Upper lobe of left lung (tissue), 6 donors: ENCODE measurements at regions not wholly inside any gene's neighbourhood (a gene's known extent, or its start where the extent isn't known, plus 50 kb on each side); places are given as distances from the start of the nearest gene placed in this dataset.

ENCODE experiments used
- ATAC-seq, 2 donors: fragments of 200-7000 bp; cut with Tn5 transposase; one replicate each; pipeline ENCODE4 v1.9.1; 2022; ENCODE audit warnings: mild to moderate bottlenecking in 2 of 2, moderate library complexity in 2 of 2; ENCODE audit not compliant: low FRiP score in 2 of 2
- DNase-seq, 2 donors: peaks; one replicate each; pipeline ENCODE4 v3.0.0-alpha.2; 2019 to 2020
- H3K27ac ChIP-seq, 4 donors: fragments of 200-600 bp; sonication (generic); one replicate each; pipeline ENCODE4 v1.5.1; 2016 to 2019
- H3K27me3 ChIP-seq, 4 donors: fragments of 200-600 bp; sonication (generic); one replicate each; pipeline ENCODE4 v1.5.1; 2017 to 2019
- H3K36me3 ChIP-seq, 4 donors: fragments of 200-600 bp; sonication (generic); one replicate each; pipeline ENCODE4 v1.5.1; 2016 to 2019
- H3K4me1 ChIP-seq, 4 donors: fragments of 200-600 bp; sonication (generic); one replicate each; pipeline ENCODE4 v1.5.1; 2018 to 2019
- H3K4me3 ChIP-seq, 4 donors: fragments of 200-600 bp; sonication (generic); one replicate each; pipeline ENCODE4 v1.5.1; 2017 to 2019; ENCODE audit warnings: mild to moderate bottlenecking in 2 of 4, moderate library complexity in 1 of 4
- H3K9me3 ChIP-seq, 4 donors: fragments of 200-600 bp; sonication (generic); one replicate each; pipeline ENCODE4 v1.5.1; 2018 to 2019
- CTCF ChIP-seq, 6 experiments: fragments of 450-650 bp in 4 of 6; fragments of 200-600 bp in 2 of 6; sonication (generic) in 2 of 6; IDR thresholded peaks; one replicate each; pipeline ENCODE4 v1.5.1; 2016 to 2019; ENCODE audit warnings: antibody characterized with exemption in 6 of 6
- EP300 ChIP-seq, 4 donors: sonication (generic); formaldehyde crosslinking; IDR thresholded peaks; one replicate each; pipeline ENCODE4 v1.5.1; 2017; ENCODE audit warnings: antibody characterized with exemption in 4 of 4, control low read depth in 2 of 4
- POLR2A ChIP-seq, 4 donors: fragments of 450-650 bp; IDR thresholded peaks; one replicate each; pipeline ENCODE4 v1.5.1; 2016 to 2017; ENCODE audit warnings: antibody characterized with exemption in 4 of 4, mild to moderate bottlenecking in 2 of 4
- POLR2AphosphoS5 ChIP-seq, 2 donors: sonication (generic); formaldehyde crosslinking; IDR thresholded peaks; one replicate each; pipeline ENCODE4 v1.5.1; 2017; ENCODE audit warnings: antibody characterized with exemption in 2 of 2
- WGBS, 2 donors: methylation state at CpG; one replicate each; pipeline ENCODE4 v1.1.5; 2017 to 2018; 5-methylcytosine and 5-hydroxymethylcytosine counted together
- donor health status: DM: no; HTN: no; CAD: no; lungs with moderate emphysema.
- donor health status: DM: no; HTN: yes; CAD: no; lungs with severe emphysema.

DNA sequence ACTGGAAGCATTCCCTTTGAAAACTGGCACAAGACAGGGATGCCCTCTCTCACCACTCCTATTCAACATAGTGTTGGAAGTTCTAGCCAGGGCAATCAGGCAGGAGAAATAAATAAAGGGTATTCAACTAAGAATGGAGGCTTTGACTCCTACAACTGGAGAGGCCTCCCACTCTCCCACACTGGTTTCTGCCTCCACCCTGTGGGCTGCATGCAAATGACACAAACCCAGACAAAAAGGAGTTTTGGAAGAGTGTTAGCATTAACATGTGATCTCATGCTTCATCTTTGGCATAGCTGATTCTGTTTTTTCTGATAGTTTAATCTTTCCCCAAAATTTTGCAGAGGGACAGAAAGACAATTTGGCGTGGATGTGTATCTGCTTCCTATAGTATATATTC lies 80.8 kb upstream of the IQCM start:
- Histone ChIP-seq H3K9me3 (no peaks in the 10 kb centered on the region), H3K27ac (no peak overlapping the region), H3K4me3 (no peak overlapping the region), H3K4me1 (no peaks in the 10 kb centered on the region), H3K27me3 (no peaks in the 10 kb centered on the region), H3K36me3 (no peaks in the 10 kb centered on the region)
- DNase-seq (no peak), ATAC-seq (no peak)
- TF ChIP-seq CTCF (IDR thresholded peaks at IDR 0.05) (peak in 2 of 6 experiments; percentile 13 to 26), EP300 (IDR thresholded peaks at IDR 0.05) (no peak), POLR2AphosphoS5 (IDR thresholded peaks at IDR 0.05) (no peak), POLR2A (IDR thresholded peaks at IDR 0.05) (no peak)
- 77 to 86% methylated on average over 1 of the region's 1 CpG for whole genome bisulfite sequencing, 2 donors

DNA sequence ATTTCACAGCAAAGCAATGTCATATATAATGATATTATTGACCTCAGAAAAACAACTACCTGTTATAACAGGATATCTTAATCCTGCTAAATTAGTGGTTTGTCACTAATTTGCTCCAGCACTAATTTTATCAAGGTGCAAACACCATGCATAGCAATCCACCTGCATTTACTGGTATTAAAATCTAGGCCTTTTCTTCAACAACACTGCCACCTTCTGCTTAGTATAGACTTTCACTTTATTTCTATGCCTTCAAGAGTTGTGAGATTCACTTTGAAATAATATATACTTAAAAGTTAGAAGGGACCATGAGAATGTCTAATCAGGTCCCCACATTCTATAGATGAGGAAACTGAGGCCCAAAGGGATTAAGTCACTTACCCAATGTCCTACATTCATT lies 82.1 kb upstream of the IQCM start:
- H3K4me3 ChIP-seq, result no peak overlapping the region
- H3K27me3 ChIP-seq, result no peaks in the 10 kb centered on the region
- no peak overlapping the region for H3K27ac ChIP-seq
- DNase-seq (no peak), ATAC-seq (peak in 1 of 2 donors; percentile 48)
- no peak for TF ChIP-seq POLR2A (IDR thresholded peaks at IDR 0.05)
- peak in 3 of 6 experiments; percentile 17 to 31 (median 23) for TF ChIP-seq CTCF (IDR thresholded peaks at IDR 0.05)
- no peaks in the 10 kb centered on the region for H3K9me3 ChIP-seq
- no peaks in the 10 kb centered on the region for H3K4me1 ChIP-seq
- H3K36me3 ChIP-seq, result no peaks in the 10 kb centered on the region

GRCh38 chr4:149901128-149901527 lies 85.5 kb upstream of the IQCM start:
- no peak for DNase-seq
- no peak for ATAC-seq
- Histone ChIP-seq H3K4me1 (no peaks in the 10 kb centered on the region), H3K36me3 (no peaks in the 10 kb centered on the region), H3K9me3 (no peaks in the 10 kb centered on the region), H3K27me3 (no peaks in the 10 kb centered on the region), H3K4me3 (no peak overlapping the region), H3K27ac (no peak overlapping the region)
- WGBS, 2 donors, result 78 to 83% methylated on average over 5 of the region's 5 CpGs
- TF ChIP-seq EP300 (IDR thresholded peaks at IDR 0.05) (no peak), CTCF (IDR thresholded peaks at IDR 0.05) (no peak), POLR2AphosphoS5 (IDR thresholded peaks at IDR 0.05) (no peak), POLR2A (IDR thresholded peaks at IDR 0.05) (no peak)

GRCh38 chr4:149902242-149902641 lies 86.6 kb upstream of the IQCM start:
- 75 to 88% methylated on average over 2 of the region's 2 CpGs for WGBS, 2 donors

More at GRCh38 chr4:149902242-149902641, 86.6 kb upstream of the IQCM start:
- no peaks in the 10 kb centered on the region for H3K4me1 ChIP-seq
- no peak for TF ChIP-seq POLR2AphosphoS5 (IDR thresholded peaks at IDR 0.05)
- TF ChIP-seq CTCF (IDR thresholded peaks at IDR 0.05), result no peak
- TF ChIP-seq EP300 (IDR thresholded peaks at IDR 0.05), result no peak
- no peak for TF ChIP-seq POLR2A (IDR thresholded peaks at IDR 0.05)
- no peaks in the 10 kb centered on the region for H3K9me3 ChIP-seq
- no peak overlapping the region for H3K4me3 ChIP-seq
- no peak overlapping the region for H3K27ac ChIP-seq
- DNase-seq (no peak), ATAC-seq (no peak)
- H3K27me3 ChIP-seq, result no peaks in the 10 kb centered on the region
- H3K36me3 ChIP-seq, result no peaks in the 10 kb centered on the region
